A549 (cell line): ENCODE measurements at regions not wholly inside any gene's neighbourhood (a gene's known extent, or its start where the extent isn't known, plus 50 kb on each side); places are given as distances from the start of the nearest gene placed in this dataset.

ENCODE experiments used
- ATAC-seq, 2 experiments: fragments of 200-7000 bp in 1 of 2; fragments of >200 bp in 1 of 2; cut with Nextera tagmentation in 1 of 2; cut with Tn5 transposase in 1 of 2; 3 replicates each; pipeline versions ENCODE4 v1.8.0 to v1.9.1; 2018 to 2020; ENCODE audit warnings: mild to moderate bottlenecking in 1 of 2, moderate library complexity in 1 of 2
- CTCF ChIA-PET: fragments of 300-600 bp; sonication (Branson Sonifier 250); formaldehyde crosslinking; extraction: SDS; loops from one replicate; lab custom pipeline; 2021; ENCODE audit warnings: antibody characterized with exemption, inconsistent platforms; lab: Yijun Ruan, JAX
- POLR2A ChIA-PET: fragments of 350-600 bp; formaldehyde crosslinking; extraction: SDS; loops from one replicate; lab custom pipeline; 2021; ENCODE audit warnings: antibody characterized with exemption, inconsistent platforms; lab: Yijun Ruan, JAX
- DNase-seq, 2 experiments: peaks; one replicate each; pipeline versions ENCODE4 v3.0.0 to v3.0.0-alpha.2; 2011 to 2016; ENCODE audit warnings: low read depth in 1 of 2, low spot score in 1 of 2
- FAIRE-seq: peaks from 2 replicates; lab custom pipeline; 2011; peaks lifted over from hg19 to GRCh38; lab: Jason Lieb, UNC
- H3K27ac ChIP-seq, 2 experiments: fragments of >200 bp; sonication (Bioruptor Twin); formaldehyde crosslinking; 3 replicates each; pipeline ENCODE4 v1.5.1; 2016 to 2017
- H3K4me1 ChIP-seq: fragments of >200 bp; sonication (Bioruptor Twin); formaldehyde crosslinking; 3 replicates; pipeline ENCODE4 v1.6.1; 2016
- H3K4me2 ChIP-seq: fragments of >200 bp; sonication (Bioruptor Twin); formaldehyde crosslinking; 3 replicates; pipeline ENCODE4 v1.6.1; 2016
- H3K4me3 ChIP-seq: fragments of >200 bp; sonication (Bioruptor Twin); formaldehyde crosslinking; 3 replicates; pipeline ENCODE4 v1.5.1; 2016
- H3K9me3 ChIP-seq: fragments of >200 bp; sonication (Bioruptor Twin); formaldehyde crosslinking; 3 replicates; pipeline ENCODE4 v1.6.1; 2016
- CBX2 ChIP-seq: fragments of 200-600 bp; sonication (generic); IDR thresholded peaks from 2 replicates; pipeline ENCODE4 v1.6.1; 2016; ENCODE audit warnings: low read depth, mild to moderate bottlenecking, borderline replicate concordance
- CBX8 ChIP-seq: fragments of 200-600 bp; sonication (generic); IDR thresholded peaks from 2 replicates; pipeline ENCODE4 v1.6.1; 2016
- CTCF ChIP-seq: fragments of >200 bp; sonication (Bioruptor Twin); formaldehyde crosslinking; IDR thresholded peaks from 3 replicates; pipeline ENCODE4 v1.5.1; 2016
- ESRRA ChIP-seq: fragments of 150-350 bp; IDR thresholded peaks from 2 replicates; pipeline ENCODE4 v1.6.1; 2014; ENCODE audit warnings: mild to moderate bottlenecking, low read length, borderline replicate concordance
- FOSB ChIP-seq: fragments of 250-450 bp; sonication (Bioruptor Pico); IDR thresholded peaks from 2 replicates; pipeline ENCODE4 v1.5.0; 2020; ENCODE audit warnings: mild to moderate bottlenecking, moderate library complexity
- FOSL2 ChIP-seq, 2 experiments: fragments of 450-650 bp in 1 of 2; fragments of >200 bp in 1 of 2; sonication (Bioruptor Twin) in 1 of 2; formaldehyde crosslinking; IDR thresholded peaks; 2 replicates each; pipeline versions ENCODE4 v1.5.0 to v1.6.1; 2016 to 2020; ENCODE audit warnings: mild to moderate bottlenecking in 1 of 2, moderate library complexity in 1 of 2
- FOXS1 ChIP-seq: fragments of 250-450 bp; sonication (Bioruptor Pico); IDR thresholded peaks from 2 replicates; pipeline ENCODE4 v1.5.0; 2020; ENCODE audit warnings: mild to moderate bottlenecking, moderate library complexity
- GATA3 ChIP-seq: IDR thresholded peaks from 2 replicates; pipeline ENCODE4 v1.6.1; 2012; ENCODE audit warnings: borderline replicate concordance
- HDAC2 ChIP-seq: fragments of 200-600 bp; sonication (generic); IDR thresholded peaks from 2 replicates; pipeline ENCODE4 v1.6.1; 2016
- HEYL ChIP-seq: fragments of 250-450 bp; sonication (Bioruptor Pico); IDR thresholded peaks from 2 replicates; pipeline ENCODE4 v1.8.0; 2021; ENCODE audit warnings: mild to moderate bottlenecking, moderate library complexity
- JUNB ChIP-seq: fragments of >200 bp; sonication (Bioruptor Twin); formaldehyde crosslinking; IDR thresholded peaks from 2 replicates; pipeline ENCODE4 v1.6.1; 2016
- KDM1A ChIP-seq: fragments of 200-600 bp; sonication (generic); IDR thresholded peaks from 2 replicates; pipeline ENCODE4 v1.6.1; 2016; ENCODE audit warnings: low read depth, mild to moderate bottlenecking
- KDM5A ChIP-seq: fragments of 200-600 bp; sonication (generic); IDR thresholded peaks from 2 replicates; pipeline ENCODE4 v1.6.1; 2016; ENCODE audit warnings: antibody characterized with exemption, mild to moderate bottlenecking
- MAFK ChIP-seq: fragments of 450-650 bp; IDR thresholded peaks from 2 replicates; pipeline ENCODE4 v1.6.1; 2014; ENCODE audit not compliant: partially characterized antibody
- MAZ ChIP-seq: fragments of 150-350 bp; IDR thresholded peaks from 2 replicates; pipeline ENCODE4 v1.6.1; 2014; ENCODE audit warnings: antibody characterized with exemption, low read depth, low read length, borderline replicate concordance
- NFE2L2 ChIP-seq: fragments of 150-350 bp; conservative IDR thresholded peaks from 2 replicates; pipeline ENCODE4 v1.6.1; 2014; ENCODE audit warnings: low read length
- POLR2A ChIP-seq: IDR thresholded peaks from 2 replicates; pipeline ENCODE4 v1.6.1; 2012; ENCODE audit warnings: mild to moderate bottlenecking, low read length
- POLR2AphosphoS2 ChIP-seq: conservative IDR thresholded peaks from 2 replicates; pipeline ENCODE4 v1.6.1; 2012; ENCODE audit warnings: low read length, improper control_type of control experiment, inconsistent platforms
- RAD21 ChIP-seq, 2 experiments: fragments of >200 bp in 1 of 2; sonication (Bioruptor Twin) in 1 of 2; formaldehyde crosslinking in 1 of 2; IDR thresholded peaks in 1 of 2; conservative IDR thresholded peaks in 1 of 2; 2 replicates in 1 of 2; 3 replicates in 1 of 2; pipeline ENCODE4 v1.6.1; 2012 to 2018; ENCODE audit warnings: inconsistent platforms in 1 of 2
- SMC3 ChIP-seq: fragments of >200 bp; sonication (Bioruptor Twin); formaldehyde crosslinking; IDR thresholded peaks from 3 replicates; pipeline ENCODE4 v1.6.1; 2018; ENCODE audit warnings: inconsistent platforms
- SREBF2 ChIP-seq: fragments of 450-650 bp; IDR thresholded peaks from 2 replicates; pipeline ENCODE4 v1.6.1; 2014; ENCODE audit warnings: mild to moderate bottlenecking, moderate library complexity
- TFCP2L1 ChIP-seq: fragments of 250-450 bp; sonication (Bioruptor Pico); IDR thresholded peaks from 2 replicates; pipeline ENCODE4 v1.5.0; 2021; ENCODE audit warnings: mild to moderate bottlenecking
- TP53 ChIP-seq: fragments of 250-450 bp; sonication (Bioruptor Pico); IDR thresholded peaks from 2 replicates; pipeline ENCODE4 v1.5.0; 2021; ENCODE audit warnings: mild to moderate bottlenecking, moderate library complexity
- ZC3H11A ChIP-seq: fragments of 450-650 bp; IDR thresholded peaks from 2 replicates; pipeline ENCODE4 v1.6.1; 2014; ENCODE audit warnings: antibody characterized with exemption, mild to moderate bottlenecking
- ZSCAN20 ChIP-seq: fragments of 250-450 bp; sonication (Bioruptor Pico); IDR thresholded peaks from 2 replicates; pipeline ENCODE4 v1.8.0; 2022; ENCODE audit warnings: mild to moderate bottlenecking, moderate library complexity
- WGBS: methylation state at CpG from one replicate; pipeline ENCODE4 v1.1.6; 2017; ENCODE audit errors: missing lambda C conversion rate; 5-methylcytosine and 5-hydroxymethylcytosine counted together
- TF ChIP-seq, protein P1 (sequence below): fragments of >200 bp; sonication (Bioruptor Twin); formaldehyde crosslinking; IDR thresholded peaks from 3 replicates; pipeline ENCODE4 v1.6.1; 2016
- TF ChIP-seq, protein P2 (sequence below): fragments of >200 bp; sonication (Bioruptor Twin); formaldehyde crosslinking; IDR thresholded peaks from 2 replicates; pipeline ENCODE4 v1.6.1; 2016

DNA sequence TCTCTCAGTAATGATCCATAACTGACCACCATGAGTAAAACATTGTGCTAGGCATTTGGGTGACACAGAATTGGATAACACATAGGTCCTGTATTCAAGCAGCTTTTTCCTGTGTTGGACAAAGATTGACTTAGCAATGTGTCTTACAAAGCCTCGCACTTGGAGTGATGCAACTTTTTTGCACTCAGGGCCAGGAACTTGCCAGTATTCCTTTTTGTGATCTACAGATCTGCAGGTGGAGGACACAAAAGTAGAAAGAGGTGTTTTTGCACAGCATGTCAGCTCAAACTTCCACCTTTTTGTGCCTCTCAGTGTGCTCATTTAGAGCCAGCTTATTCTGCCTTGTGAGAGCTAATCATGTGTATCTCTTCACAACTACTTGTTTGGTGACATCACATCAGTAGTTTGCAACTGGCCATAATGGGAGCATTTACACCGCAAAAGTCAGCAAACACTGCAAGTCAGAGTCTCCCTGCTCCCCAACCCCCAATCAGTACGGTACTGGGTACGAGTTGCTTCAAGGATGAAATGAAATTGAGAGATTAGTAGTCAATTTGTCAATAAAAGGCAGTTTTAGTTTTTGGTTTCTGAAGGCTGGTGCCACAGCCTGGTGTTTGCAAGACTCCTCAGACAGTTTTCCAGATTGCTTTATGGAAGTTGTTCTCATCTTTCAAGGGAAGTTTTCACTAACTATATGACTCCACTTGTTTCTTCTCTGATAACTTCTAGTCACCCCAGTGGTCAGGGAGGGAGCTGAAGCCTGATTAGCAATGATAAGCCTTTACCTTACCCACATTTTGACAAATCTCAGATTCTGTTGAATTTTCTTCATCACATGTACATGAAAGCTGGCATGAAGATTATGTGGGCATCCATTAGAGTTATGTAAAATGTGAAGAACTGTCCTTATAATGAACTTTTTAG, 149.1 kb downstream of the PDCD6IP start (continued):
- TF ChIP-seq FOSB (CRISPR knock-in tag) (no peak), MAFK (no peak), ZC3H11A (no peak)

DNA sequence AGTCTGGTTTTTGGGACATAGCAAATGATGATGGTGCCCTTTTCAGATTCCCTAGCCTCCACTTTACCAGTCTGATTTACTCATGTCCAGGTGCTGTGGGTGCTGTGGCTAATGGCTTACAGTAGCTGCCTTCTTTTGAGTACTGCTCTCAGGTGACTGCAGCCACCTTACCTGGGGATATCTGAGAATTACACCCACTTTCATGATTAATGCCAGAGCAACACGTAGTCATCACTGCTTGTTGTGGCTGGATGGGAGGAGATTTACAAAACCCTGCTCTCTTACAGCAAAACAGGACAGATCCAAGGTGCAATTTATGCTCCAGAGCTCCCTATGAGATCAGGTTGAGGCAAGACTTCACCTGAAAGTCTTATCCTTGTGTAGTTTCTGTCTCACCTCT, 150.6 kb downstream of the PDCD6IP start:
- CTCF ChIA-PET, result no interaction called here
- H3K4me1 ChIP-seq, result no peaks in the 10 kb centered on the region
- DNase-seq (no peak), FAIRE-seq (no peak), ATAC-seq (no peak)
- TF ChIP-seq POLR2AphosphoS2 (no peak), FOXS1 (CRISPR knock-in tag) (no peak), GATA3 (no peak), NFE2L2 (no peak)
- H3K27ac ChIP-seq, result no peak overlapping the region
- no peak overlapping the region for H3K4me2 ChIP-seq
- WGBS, result 5% methylated on average over 1 of the region's 1 CpG
- no peak overlapping the region for H3K4me3 ChIP-seq
- POLR2A ChIA-PET, result no interaction called here
- H3K9me3 ChIP-seq, result no peaks in the 10 kb centered on the region

GRCh38 chr3:33954956-33955355, 156.5 kb downstream of the PDCD6IP start:
- FAIRE-seq (no peak), DNase-seq (peak in 1 of 2 experiments; percentile 16)
- no peak overlapping the region for H3K27ac ChIP-seq
- no peaks in the 10 kb centered on the region for H3K9me3 ChIP-seq
- POLR2A ChIA-PET, result no interaction called here
- H3K4me2 ChIP-seq, result no peak overlapping the region
- CTCF ChIA-PET, result interaction anchor here (1.5 kb wide), 1 partner anchor 13 kb away, joined by 4 read pairs; no protein-coding TSS in a partner anchor
- 67% methylated on average over 3 of the region's 3 CpGs for WGBS
- H3K4me1 ChIP-seq, result no peaks in the 10 kb centered on the region
- TF ChIP-seq RAD21 (conservative IDR thresholded peaks at IDR 0.05 in 1 of 2, IDR thresholded peaks at IDR 0.05 in 1 of 2) (peak in 1 of 2 experiments; percentile 41; a peak in 2 of 5 replicates), CTCF (0 out of 3 replicates have a peak, but pooled peaks have one; percentile 15), MAZ (no peak), KDM5A (no peak)
- TF ChIP-seq, all 56 proteins: peak for 2
- ATAC-seq, result no peak
- H3K4me3 ChIP-seq, result no peak overlapping the region

DNA sequence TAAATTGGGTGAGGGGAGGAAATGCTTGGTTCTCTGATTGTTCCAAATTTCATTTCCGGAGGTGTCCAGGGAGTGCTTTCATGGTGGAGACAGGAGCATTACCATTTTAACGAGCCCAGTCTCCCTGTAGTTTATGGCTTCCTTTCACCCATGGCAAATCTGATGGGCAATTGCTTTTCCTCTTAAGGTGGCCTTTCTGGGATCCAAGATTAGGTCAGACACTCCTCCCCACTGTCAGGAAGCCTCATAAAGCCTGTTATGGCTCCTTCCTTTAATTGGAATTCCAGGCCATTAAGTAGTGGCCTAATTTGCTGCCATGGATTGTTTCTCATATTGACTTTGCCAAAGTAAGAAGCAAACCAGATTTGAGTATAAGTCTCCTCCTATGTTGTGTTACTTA, 157.8 kb downstream of the PDCD6IP start:
- FAIRE-seq, result no peak
- Histone ChIP-seq H3K4me1 (no peaks in the 10 kb centered on the region), H3K4me2 (no peak overlapping the region), H3K9me3 (no peaks in the 10 kb centered on the region), H3K27ac (no peak overlapping the region), H3K4me3 (no peak overlapping the region)
- no peak for DNase-seq
- WGBS, result 66% methylated on average over 2 of the region's 2 CpGs
- ATAC-seq, result no peak
- POLR2A ChIA-PET, result no interaction called here
- TF ChIP-seq ESRRA (no peak), ZC3H11A (no peak), CBX8 (no peak), GATA3 (no peak), SMC3 (no peak), HDAC2 (no peak)
- CTCF ChIA-PET, result interaction anchor here (0.6 kb wide), 1 partner anchor 1029 kb away, joined by 3 read pairs; no protein-coding TSS in a partner anchor

DNA sequence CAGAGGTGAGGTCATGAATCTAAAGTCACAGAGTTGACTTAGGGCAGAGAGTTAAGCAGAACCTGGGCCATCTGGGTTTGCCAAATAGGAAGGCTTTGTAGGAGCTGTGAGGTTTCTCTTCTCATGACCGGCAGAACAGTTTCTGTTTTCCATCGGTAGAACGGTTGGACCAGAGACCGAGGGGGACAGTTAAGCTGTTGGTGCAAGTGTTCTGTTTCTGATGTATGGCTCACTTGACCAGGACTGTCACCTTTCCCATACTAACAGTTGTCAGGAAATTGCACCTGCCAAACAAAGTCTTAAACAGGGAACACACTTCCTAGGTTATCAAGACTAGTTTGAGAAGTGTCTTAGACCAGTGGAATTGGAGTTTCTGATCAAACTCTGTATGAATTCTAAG, 158.3 kb downstream of the PDCD6IP start:
- no peak for ATAC-seq
- Histone ChIP-seq H3K9me3 (no peaks in the 10 kb centered on the region), H3K27ac (no peak overlapping the region), H3K4me1 (no peaks in the 10 kb centered on the region), H3K4me3 (no peak overlapping the region), H3K4me2 (no peak overlapping the region)
- WGBS, result 82% methylated on average over 4 of the region's 4 CpGs
- FAIRE-seq, result no peak
- ChIA-PET CTCF (interaction anchor here (0.6 kb wide), 1 partner anchor 1028 kb away, joined by 3 read pairs; no protein-coding TSS in a partner anchor), POLR2A (no interaction called here)
- no peak for DNase-seq
- TF ChIP-seq ZSCAN20 (CRISPR knock-in tag), result no peak
- TF ChIP-seq, protein P1, sequence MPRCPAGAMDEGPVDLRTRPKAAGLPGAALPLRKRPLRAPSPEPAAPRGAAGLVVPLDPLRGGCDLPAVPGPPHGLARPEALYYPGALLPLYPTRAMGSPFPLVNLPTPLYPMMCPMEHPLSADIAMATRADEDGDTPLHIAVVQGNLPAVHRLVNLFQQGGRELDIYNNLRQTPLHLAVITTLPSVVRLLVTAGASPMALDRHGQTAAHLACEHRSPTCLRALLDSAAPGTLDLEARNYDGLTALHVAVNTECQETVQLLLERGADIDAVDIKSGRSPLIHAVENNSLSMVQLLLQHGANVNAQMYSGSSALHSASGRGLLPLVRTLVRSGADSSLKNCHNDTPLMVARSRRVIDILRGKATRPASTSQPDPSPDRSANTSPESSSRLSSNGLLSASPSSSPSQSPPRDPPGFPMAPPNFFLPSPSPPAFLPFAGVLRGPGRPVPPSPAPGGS, result no peak
- no peak for TF ChIP-seq TFCP2L1 (CRISPR knock-in tag)
- TF ChIP-seq, protein P2, sequence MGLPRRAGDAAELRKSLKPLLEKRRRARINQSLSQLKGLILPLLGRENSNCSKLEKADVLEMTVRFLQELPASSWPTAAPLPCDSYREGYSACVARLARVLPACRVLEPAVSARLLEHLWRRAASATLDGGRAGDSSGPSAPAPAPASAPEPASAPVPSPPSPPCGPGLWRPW, result no peak
- no peak for TF ChIP-seq MAZ
- no peak for TF ChIP-seq HEYL
- no peak for TF ChIP-seq SREBF2
- no peak for TF ChIP-seq FOSL2 (IDR thresholded peaks at IDR 0.05)
- TF ChIP-seq FOSL2 (CRISPR knock-in tag; IDR thresholded peaks at IDR 0.05), result no peak
- TF ChIP-seq POLR2A, result no peak
- no peak for TF ChIP-seq JUNB
- TF ChIP-seq CBX2, result no peak
- no peak for TF ChIP-seq TP53 (CRISPR knock-in tag)
- TF ChIP-seq MAFK, result no peak
- no peak for TF ChIP-seq KDM1A
- TF ChIP-seq RAD21 (conservative IDR thresholded peaks at IDR 0.05 in 1 of 2, IDR thresholded peaks at IDR 0.05 in 1 of 2), result no peak
